Activated gamma-delta T cell treated with Interleukin-2 at 50 U/mL for 16 hours (primary cell): ENCODE measurements at regions not wholly inside any gene's neighbourhood (a gene's known extent, or its start where the extent isn't known, plus 50 kb on each side); places are given as distances from the start of the nearest gene placed in this dataset.

Source experiments
- DNase-seq: peaks from one replicate; pipeline ENCODE4 v3.0.0-alpha.2; 2020

GRCh38 chr5:89904442-89904841 lies 505.1 kb downstream of the CETN3 start:
- DNase-seq: no peak

DNA sequence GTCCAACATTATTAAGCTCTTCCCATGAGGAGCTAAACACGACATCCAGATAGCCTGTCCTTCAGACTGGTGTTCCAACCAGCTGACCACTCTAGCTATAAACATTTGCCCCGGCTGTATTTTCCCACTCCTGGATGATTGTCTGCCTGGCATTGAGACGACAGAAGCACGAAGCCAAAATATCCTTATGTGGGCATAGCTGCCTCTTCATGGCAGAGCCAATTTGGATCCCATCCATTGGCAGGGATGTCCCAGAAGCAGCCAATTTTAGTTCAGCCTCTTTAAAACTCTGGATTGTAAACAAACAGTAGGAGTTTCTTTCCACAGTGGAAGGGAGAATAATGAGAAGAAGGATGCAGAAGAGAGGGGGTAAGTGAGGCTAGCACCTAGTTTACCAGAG lies 507.6 kb downstream of the CETN3 start:
- no peak for DNase-seq

DNA sequence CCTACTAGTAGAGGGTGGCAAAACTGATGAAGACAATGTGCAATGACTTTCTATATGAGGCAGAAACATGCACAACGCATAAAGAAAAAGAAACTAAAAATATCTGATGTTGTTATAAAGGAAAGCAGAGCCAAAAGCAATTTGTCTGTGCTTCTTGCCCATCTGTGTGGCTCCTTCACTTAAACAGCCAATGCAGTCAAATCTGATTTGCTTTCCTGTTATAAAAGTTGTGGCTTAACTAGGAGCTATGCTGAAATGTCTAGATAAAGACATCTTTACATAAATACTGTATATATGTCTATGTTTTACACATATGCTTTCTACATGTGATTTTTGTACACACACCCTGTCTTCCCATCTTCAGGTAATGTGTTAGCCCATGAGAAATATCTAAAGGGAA lies 508.2 kb downstream of the CETN3 start:
- no peak for DNase-seq

DNA sequence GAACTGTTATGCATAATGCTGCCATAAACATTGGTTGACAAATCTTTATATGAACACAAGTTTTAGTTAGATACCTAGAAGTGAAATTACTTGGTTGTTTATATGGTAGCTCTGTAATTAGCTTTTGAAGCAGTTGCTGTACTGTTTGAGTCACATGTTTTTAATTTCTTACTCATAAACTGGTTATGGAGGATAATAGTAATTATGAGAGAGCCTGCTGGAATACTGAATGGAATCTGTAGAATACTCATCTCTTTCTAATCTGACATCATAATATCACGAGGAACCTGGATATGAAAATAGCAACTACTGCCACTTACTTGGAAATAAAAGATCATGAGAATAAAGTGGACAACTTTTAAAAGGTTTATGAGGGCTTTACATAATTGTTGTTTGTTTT lies 509.2 kb downstream of the CETN3 start:
- no peak for DNase-seq

DNA sequence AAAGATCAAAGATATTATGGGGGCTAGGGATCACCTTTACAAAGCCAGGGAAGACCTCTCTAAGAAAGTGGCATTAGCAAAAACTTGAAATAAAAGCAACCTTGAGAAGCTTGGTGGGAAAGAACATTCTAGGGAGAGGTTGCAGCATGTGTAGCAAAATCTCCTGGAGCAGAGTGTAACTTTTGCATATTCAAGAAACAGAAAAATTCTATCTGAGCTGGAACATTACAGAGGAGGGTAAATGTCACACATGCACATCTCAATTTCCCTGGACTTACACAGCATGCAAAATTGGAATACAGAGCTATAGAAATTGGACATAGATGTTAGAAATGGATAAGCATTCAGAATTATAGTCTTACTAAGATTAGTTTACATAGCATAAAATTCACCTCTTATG lies 510.0 kb downstream of the CETN3 start:
- DNase-seq: no peak

GRCh38 chr5:89893546-89893945 lies 516.0 kb downstream of the CETN3 start:
- DNase-seq: no peak

DNA sequence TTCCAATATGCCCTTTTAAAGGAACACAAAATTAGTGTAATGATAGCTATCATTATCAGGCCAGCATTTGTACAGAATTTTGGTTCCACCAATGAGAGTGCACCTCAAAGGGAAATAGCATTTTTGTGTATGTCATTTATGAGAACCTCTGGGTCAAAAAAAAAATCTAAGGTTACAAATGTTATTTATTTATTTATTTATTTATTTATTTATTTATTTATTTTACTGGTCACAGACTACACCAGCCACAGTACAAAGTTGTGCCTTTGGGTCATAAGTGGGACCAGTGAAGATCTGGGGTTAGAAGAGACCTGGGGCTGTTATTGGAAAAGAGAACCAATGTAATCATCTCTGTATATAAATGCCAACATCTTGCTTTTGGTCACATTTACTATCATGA lies 523.9 kb downstream of the CETN3 start:
- no peak for DNase-seq

DNA sequence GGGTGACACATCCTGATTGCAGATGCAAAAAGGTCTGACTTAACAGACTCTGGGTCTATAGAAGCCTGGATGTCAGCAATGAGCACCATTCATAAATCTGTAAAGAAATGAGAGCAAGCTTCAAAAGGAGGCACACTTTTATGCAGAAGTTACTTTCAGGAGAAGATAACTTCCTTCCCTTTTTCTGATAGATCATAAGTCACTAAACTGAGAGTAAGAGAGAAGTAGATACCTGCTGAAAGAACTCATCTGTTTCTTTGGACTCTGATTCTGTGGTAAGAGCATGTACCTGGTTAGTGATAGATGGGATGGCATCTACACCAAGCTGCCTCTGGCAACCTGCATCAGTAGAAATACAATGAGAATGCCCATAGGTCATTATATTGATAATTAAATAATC lies 525.6 kb downstream of the CETN3 start:
- no peak for DNase-seq

GRCh38 chr5:89878140-89879132 lies 531.1 kb downstream of the CETN3 start:
- no peak for DNase-seq

- DNase-seq: no peak
Observed at GRCh38 chr5:89871906-89872305, 537.6 kb downstream of the CETN3 start.

DNA sequence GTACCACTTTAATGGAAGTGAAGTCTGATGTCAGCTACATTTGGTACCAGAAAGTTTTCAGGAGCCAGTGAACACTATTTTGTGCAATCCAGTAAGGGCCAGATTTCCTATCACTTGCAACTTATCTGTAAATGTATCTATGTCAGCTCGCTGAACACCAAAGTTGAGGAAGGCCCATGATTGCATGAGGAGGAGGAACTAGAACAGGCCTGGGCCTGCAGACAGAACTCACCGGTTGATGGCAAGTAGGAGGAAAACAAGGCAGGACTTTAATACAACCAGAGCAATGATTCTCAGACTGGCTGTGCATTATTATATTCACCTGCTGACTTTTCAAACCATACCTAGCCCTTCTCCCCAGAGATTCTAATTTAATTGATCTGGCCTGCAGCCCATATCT lies 540.2 kb downstream of the CETN3 start:
- no peak for DNase-seq

DNA sequence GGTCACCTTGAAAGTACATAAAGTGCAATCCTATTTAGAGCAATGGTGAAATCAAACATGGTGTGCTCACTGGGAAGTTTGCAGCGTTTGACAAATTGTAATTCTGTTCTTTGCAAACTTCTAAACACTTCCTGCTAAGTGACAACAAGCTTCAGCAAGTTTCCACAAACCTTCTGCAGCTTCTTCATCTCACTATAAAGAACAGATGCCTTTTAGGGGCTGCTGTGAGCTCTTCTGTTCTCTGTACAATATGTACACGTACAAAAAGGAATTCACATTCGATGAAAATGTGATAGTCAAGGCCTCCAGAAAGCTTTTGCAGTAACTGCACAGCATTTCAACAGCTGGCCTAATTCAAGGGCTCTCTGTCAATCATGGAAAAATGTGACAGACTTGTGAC lies 543.1 kb downstream of the CETN3 start:
- DNase-seq: no peak

DNA sequence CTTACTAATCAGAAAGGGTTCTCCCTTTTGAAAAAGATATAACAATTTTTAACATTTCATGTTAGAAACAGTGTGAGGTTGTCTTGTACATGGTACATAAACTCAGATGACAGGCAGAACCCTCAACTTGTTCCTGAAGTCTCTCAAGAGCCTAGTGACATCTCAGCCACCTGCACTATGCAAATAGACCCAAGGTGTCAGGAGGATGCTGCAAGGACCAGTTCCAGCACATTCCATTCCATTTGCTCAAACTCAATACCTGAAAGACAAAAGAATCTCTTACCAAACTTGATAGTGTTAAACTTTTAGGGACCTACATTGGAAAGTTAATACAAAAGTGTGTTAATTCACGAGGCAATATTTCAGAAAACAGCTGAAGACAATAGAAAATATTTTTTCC lies 544.6 kb downstream of the CETN3 start:
- no peak for DNase-seq

DNA sequence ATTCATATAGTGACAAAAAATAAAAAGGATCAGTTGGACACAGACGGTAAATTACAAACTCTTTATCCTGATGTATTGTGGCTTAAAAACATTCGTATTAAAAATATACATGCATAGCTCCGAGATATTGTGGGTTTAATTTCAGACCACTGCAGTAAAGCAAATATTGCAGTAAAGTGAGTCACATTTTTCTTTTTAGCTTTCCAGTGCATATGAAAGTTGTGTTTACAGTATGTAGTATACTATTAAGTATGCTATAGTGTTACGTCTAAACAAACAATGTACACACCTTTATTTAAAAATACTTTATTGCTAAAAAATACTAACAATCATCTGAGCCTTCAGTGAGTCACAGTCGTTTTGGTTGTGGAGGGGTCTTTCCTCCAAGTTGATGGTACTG lies 551.8 kb downstream of the CETN3 start:
- DNase-seq: no peak

- no peak for DNase-seq
Observed at GRCh38 chr5:89855417-89855816, 554.1 kb downstream of the CETN3 start.

DNA sequence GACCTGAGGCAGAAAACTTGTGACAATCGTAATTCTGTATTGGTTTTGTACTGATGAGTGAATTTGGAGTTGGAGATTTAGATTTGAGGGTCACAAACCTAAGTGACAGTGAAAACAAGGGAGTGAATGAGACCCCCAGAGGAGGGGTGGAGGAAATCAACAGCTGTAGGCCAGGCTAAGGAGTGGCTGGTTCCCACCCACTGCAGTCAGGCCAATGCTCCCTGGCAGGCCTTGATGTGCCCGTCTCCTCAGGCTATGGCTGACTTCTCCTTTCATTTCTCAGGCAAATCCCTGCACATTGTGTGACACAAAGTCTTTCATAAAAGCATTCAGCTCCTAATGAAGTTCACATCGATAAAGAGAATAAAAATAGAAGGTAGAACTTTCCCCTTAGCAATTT lies 557.6 kb downstream of the CETN3 start:
- DNase-seq: no peak

- no peak for DNase-seq
Observed at GRCh38 chr5:89850513-89850865, 559.1 kb downstream of the CETN3 start.

- no peak for DNase-seq
Observed at GRCh38 chr5:89849830-89850512, 559.6 kb downstream of the CETN3 start.

GRCh38 chr5:89847743-89848142 lies 561.8 kb downstream of the CETN3 start:
- no peak for DNase-seq

DNA sequence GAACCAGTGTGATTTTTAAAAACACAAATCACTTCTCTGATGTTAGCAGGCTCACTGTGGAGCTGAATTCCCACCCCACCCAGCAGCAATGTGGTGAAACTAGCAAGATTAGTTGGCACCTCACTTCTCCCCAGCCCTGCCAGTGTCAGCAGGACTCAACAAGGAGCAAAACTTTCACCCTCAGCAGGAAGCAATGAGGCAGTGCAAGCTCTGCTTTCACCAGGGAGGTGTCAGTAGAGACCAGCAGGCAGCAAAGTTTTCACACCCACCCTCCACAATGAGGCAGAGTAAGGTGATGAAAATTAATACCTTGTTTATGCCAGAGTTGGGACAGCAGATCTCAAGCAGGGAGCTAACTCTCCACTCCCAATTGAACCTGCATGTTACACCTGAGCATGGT lies 565.0 kb downstream of the CETN3 start:
- no peak for DNase-seq

GRCh38 chr5:89842531-89842930 lies 567.0 kb downstream of the CETN3 start:
- no peak for DNase-seq

GRCh38 chr5:89840906-89841305 lies 568.6 kb downstream of the CETN3 start:
- no peak for DNase-seq

DNA sequence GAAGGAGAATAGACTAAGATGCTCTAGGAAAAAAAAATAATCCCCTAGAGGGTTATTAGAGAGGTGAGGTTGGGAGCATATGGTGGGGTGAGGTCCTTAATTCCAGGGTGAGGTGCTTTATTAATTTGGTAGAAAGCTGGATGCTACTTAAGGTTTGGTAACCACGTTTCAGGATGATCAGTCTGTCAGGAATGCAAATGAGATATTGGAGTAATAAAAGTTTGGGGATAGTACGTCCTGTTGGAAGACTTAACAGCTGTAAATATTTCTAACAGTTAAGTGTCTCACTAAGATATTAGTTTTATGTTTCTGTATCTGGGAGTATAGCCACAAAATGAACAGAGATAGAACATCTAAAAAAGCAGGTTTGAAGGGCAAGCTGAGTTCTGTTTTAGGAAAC lies 578.9 kb downstream of the CETN3 start:
- DNase-seq: no peak

DNA sequence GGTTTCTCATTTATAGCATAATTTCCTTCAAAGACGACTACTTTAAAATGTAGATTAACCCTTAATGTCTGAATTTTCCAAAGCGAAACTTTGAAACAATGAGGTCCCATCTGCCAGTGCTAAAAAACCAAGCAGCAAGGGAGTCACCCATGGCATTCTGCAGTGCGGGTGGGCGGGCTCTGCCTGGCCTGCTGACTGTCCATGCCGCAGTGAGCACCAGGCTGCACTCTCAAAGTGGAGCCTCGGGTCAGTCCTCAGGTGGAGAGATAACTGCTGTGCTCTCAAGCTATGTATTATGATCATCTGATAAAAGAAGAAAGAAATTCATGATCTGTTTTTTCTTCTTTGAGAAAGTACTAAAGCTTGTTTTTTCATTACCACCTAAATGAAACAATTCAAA lies 581.6 kb downstream of the CETN3 start:
- DNase-seq: no peak

GRCh38 chr5:89827359-89827758 lies 582.2 kb downstream of the CETN3 start:
- DNase-seq: no peak
